MM.1S (cell line): ENCODE measurements at regions not wholly inside any gene's neighbourhood (a gene's known extent, or its start where the extent isn't known, plus 50 kb on each side); places are given as distances from the start of the nearest gene placed in this dataset.
A peak's percentile ranks its signal among the peaks of the same experiment; 100 is the strongest.

ENCODE experiments used
- CTCF ChIP-seq: fragments of 300-600 bp; sonication (generic); IDR thresholded peaks from 2 replicates; pipeline ENCODE4 v1.5.1; 2016; ENCODE audit warnings: antibody characterized with exemption, low read length, mixed read lengths
- EZH2 ChIP-seq: fragments of 300-600 bp; sonication (generic); optimal IDR thresholded peaks from 2 replicates; pipeline ENCODE3; 2017; ENCODE audit warnings: low read depth, mild to moderate bottlenecking, antibody characterized with exemption, low read length, mixed read lengths
- EZH2phosphoT487 ChIP-seq: fragments of 300-600 bp; sonication (generic); IDR thresholded peaks from 2 replicates; pipeline ENCODE4 v1.6.1; 2018; ENCODE audit warnings: antibody characterized with exemption, low read length

DNA sequence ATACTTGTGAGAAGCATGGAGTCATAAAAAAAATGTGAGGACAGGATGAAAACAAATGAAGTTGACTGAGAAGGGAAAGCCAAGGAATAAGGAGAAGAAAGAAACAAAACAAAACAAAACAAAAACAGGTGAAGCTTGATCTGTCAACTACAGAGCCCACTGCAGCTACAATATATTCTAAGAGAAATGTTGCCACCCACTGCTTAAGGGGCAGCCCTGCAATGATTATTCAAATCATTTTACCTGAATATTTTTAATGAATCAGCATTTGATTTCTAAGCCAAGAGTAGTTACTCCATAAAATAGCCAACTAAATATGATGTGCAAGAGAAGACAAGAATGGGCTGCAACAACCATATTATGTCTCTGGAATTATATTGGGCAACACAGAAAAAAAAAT, 252.0 kb upstream of the KIF2B start:
- TF ChIP-seq CTCF, result peak; percentile 35
- no peak for TF ChIP-seq EZH2
- TF ChIP-seq EZH2phosphoT487, result no peak
